SU-DHL-6 (cell line): ENCODE measurements at regions not wholly inside any gene's neighbourhood (a gene's known extent, or its start where the extent isn't known, plus 50 kb on each side); places are given as distances from the start of the nearest gene placed in this dataset.

Source experiments
- H2AFZ ChIP-seq: fragments of 200-600 bp; sonication (generic); 2 replicates; pipeline ENCODE4 v1.6.1; 2014; ENCODE audit warnings: low read depth, mild to moderate bottlenecking, moderate library complexity, mixed read lengths, antibody characterized with exemption, low read length; ENCODE audit not compliant: severe bottlenecking
- H3F3A ChIP-seq: fragments of 200-600 bp; shearing (Covaris generic); 2 replicates; pipeline ENCODE4 v1.6.0; 2016; ENCODE audit warnings: antibody characterized with exemption, mild to moderate bottlenecking; ENCODE audit not compliant: insufficient read depth
- H3K27ac ChIP-seq: fragments of 200-600 bp; sonication (generic); 2 replicates; pipeline ENCODE4 v1.5.1; 2016; ENCODE audit warnings: low read depth, mild to moderate bottlenecking, low read length, moderate library complexity, mixed read lengths
- H3K27me3 ChIP-seq: fragments of 200-600 bp; sonication (generic), shearing (Covaris generic); 2 replicates; pipeline ENCODE4 v1.6.0; 2014; ENCODE audit warnings: mild to moderate bottlenecking, low read length
- H3K36me3 ChIP-seq: fragments of 200-600 bp; sonication (generic); 2 replicates; pipeline ENCODE4 v1.6.1; 2014; ENCODE audit warnings: mild to moderate bottlenecking, low read length, mixed read lengths
- H3K4me2 ChIP-seq: fragments of 300-600, 200-600 bp; shearing (Covaris generic), sonication (generic); 2 replicates; pipeline ENCODE4 v1.6.0; 2014; ENCODE audit warnings: low read length, low read depth, mild to moderate bottlenecking; ENCODE audit not compliant: poor library complexity, severe bottlenecking
- H3K4me3 ChIP-seq: fragments of 200-600 bp; sonication (generic); 2 replicates; pipeline ENCODE4 v1.5.1; 2014; ENCODE audit warnings: antibody characterized with exemption, low read length, mild to moderate bottlenecking, mixed read lengths; ENCODE audit not compliant: insufficient read depth, poor library complexity, severe bottlenecking
- H3K79me2 ChIP-seq: fragments of 200-600 bp; sonication (generic); 2 replicates; pipeline ENCODE4 v1.6.1; 2014; ENCODE audit warnings: mild to moderate bottlenecking, low read length, moderate library complexity; ENCODE audit not compliant: insufficient read depth
- H3K9ac ChIP-seq: fragments of 200-600 bp; sonication (generic); 2 replicates; pipeline ENCODE4 v1.7.0; 2014; ENCODE audit warnings: mild to moderate bottlenecking, low read length
- H3K9me2 ChIP-seq: fragments of 200-600 bp; sonication (generic); replicated peaks from 2 replicates; pipeline ENCODE4 v1.6.1; 2014; ENCODE audit warnings: low read length; ENCODE audit not compliant: insufficient read depth
- H3K9me3 ChIP-seq: fragments of 200-600 bp; sonication (generic); 2 replicates; pipeline ENCODE4 v1.6.1; 2014; ENCODE audit warnings: low read length, mixed read lengths; ENCODE audit not compliant: insufficient read depth
- H4K20me1 ChIP-seq: fragments of 200-600 bp; sonication (generic); 2 replicates; pipeline ENCODE4 v1.6.1; 2014; ENCODE audit warnings: low read depth, mild to moderate bottlenecking, antibody characterized with exemption, low read length, moderate library complexity, mixed read lengths
- CTCF ChIP-seq: fragments of 200-600 bp; sonication (generic); IDR thresholded peaks from one replicate; pipeline ENCODE4 v1.5.1; 2017; ENCODE audit warnings: antibody characterized with exemption, mild to moderate bottlenecking, low read length, moderate library complexity; ENCODE audit not compliant: insufficient read depth, poor library complexity, severe bottlenecking
- EZH2phosphoT487 ChIP-seq: fragments of 200-600 bp; sonication (generic), shearing (Covaris generic); conservative IDR thresholded peaks from 2 replicates; pipeline ENCODE4 v1.6.1; 2018; ENCODE audit warnings: mild to moderate bottlenecking, antibody characterized with exemption, low read length, moderate library complexity, mixed read lengths

GRCh38 chr4:164108971-164109370, 614.5 kb downstream of the TMA16 start:
- H3K9me3 ChIP-seq, result no peaks in the 10 kb centered on the region
- no peaks in the 10 kb centered on the region for H3K79me2 ChIP-seq
- no peaks in the 10 kb centered on the region for H3K27me3 ChIP-seq
- no peaks in the 10 kb centered on the region for H3K9me2 ChIP-seq
- H3K9ac ChIP-seq, result no peak overlapping the region
- no peaks in the 10 kb centered on the region for H3F3A ChIP-seq
- H2AFZ ChIP-seq, result no peak overlapping the region
- H3K4me2 ChIP-seq, result no peak overlapping the region
- TF ChIP-seq EZH2phosphoT487 (no peak), CTCF (no peak)
- H3K27ac ChIP-seq, result no peak overlapping the region
- no peaks in the 10 kb centered on the region for H3K36me3 ChIP-seq
- no peak overlapping the region for H3K4me3 ChIP-seq
- no peaks in the 10 kb centered on the region for H4K20me1 ChIP-seq

DNA sequence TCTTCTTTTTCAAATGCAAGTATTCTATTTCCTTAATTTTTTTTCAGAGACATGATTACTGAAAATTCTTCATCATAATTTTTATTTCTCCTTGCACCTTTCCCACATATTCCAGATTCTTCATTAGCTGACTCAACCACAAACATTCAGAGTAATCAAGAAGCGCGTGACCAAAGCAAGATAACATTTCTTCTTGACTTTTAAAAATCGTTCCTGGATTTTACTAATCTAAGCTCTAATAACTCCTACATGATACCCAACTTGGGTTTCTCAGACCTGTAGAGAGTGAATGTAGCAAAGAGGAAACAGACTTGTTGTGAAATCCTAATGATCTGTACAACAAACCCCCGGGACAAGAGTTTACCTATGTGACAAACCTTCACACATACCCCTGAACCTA, 615.0 kb downstream of the TMA16 start:
- H3K9ac ChIP-seq, result no peak overlapping the region
- H3K79me2 ChIP-seq, result no peaks in the 10 kb centered on the region
- no peaks in the 10 kb centered on the region for H4K20me1 ChIP-seq
- no peaks in the 10 kb centered on the region for H3F3A ChIP-seq
- no peaks in the 10 kb centered on the region for H3K36me3 ChIP-seq
- no peaks in the 10 kb centered on the region for H3K9me3 ChIP-seq
- H3K9me2 ChIP-seq, result no peaks in the 10 kb centered on the region
- TF ChIP-seq EZH2phosphoT487 (no peak), CTCF (no peak)
- no peak overlapping the region for H3K4me3 ChIP-seq
- H3K4me2 ChIP-seq, result no peak overlapping the region
- no peak overlapping the region for H2AFZ ChIP-seq
- no peak overlapping the region for H3K27ac ChIP-seq
- H3K27me3 ChIP-seq, result no peaks in the 10 kb centered on the region

DNA sequence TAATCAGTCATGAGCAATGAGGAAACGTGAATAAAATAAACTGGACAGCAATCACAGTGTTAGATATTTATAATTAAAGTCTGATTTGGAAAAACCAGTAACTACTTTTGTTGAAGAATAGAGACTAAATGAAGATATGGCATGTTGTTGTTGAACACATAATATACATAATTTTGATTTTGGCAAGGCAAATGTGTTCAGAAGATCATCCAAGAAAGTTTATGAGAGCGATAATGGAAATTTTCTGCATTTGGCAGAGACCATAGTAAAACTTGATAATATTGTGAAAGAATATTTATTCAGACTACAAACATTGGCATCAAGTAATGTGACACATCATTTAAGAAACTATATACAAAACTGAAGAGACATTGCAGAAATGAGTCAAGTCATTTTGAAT, 620.7 kb downstream of the TMA16 start:
- no peak overlapping the region for H3K4me2 ChIP-seq
- H4K20me1 ChIP-seq, result no peaks in the 10 kb centered on the region
- no peaks in the 10 kb centered on the region for H3F3A ChIP-seq
- H3K9me3 ChIP-seq, result no peaks in the 10 kb centered on the region
- no peak overlapping the region for H2AFZ ChIP-seq
- no peaks in the 10 kb centered on the region for H3K36me3 ChIP-seq
- H3K27ac ChIP-seq, result no peak overlapping the region
- no peaks in the 10 kb centered on the region for H3K9me2 ChIP-seq
- H3K9ac ChIP-seq, result no peak overlapping the region
- H3K79me2 ChIP-seq, result no peaks in the 10 kb centered on the region
- H3K4me3 ChIP-seq, result no peak overlapping the region
- no peak for TF ChIP-seq EZH2phosphoT487
- no peak for TF ChIP-seq CTCF
- H3K27me3 ChIP-seq, result no peaks in the 10 kb centered on the region

- Histone ChIP-seq H3K4me3 (no peak overlapping the region), H3K27ac (no peak overlapping the region), H3K27me3 (no peaks in the 10 kb centered on the region), H3F3A (no peaks in the 10 kb centered on the region), H3K9me2 (no peaks in the 10 kb centered on the region), H3K4me2 (no peak overlapping the region), H4K20me1 (no peaks in the 10 kb centered on the region), H3K9ac (no peak overlapping the region), H3K9me3 (no peaks in the 10 kb centered on the region), H2AFZ (no peak overlapping the region), H3K36me3 (no peaks in the 10 kb centered on the region), H3K79me2 (no peaks in the 10 kb centered on the region)
- TF ChIP-seq CTCF (no peak), EZH2phosphoT487 (no peak)
Observed at GRCh38 chr4:164116286-164116685, 621.8 kb downstream of the TMA16 start.
